ENCODE measurements at regions not wholly inside any gene's neighbourhood (a gene's known extent, or its start where the extent isn't known, plus 50 kb on each side); places are given as distances from the start of the nearest gene placed in this dataset.

- no peak for TF ChIP-seq POLR2A (IDR thresholded peaks at IDR 0.05; ENCODE audit: low read depth, low read length)
- DNase-seq (ENCODE audit: insufficient read length, low spot score) (no peak), FAIRE-seq (no peak)
Observed at GRCh38 chr5:1945606-1946005, 62.9 kb upstream of the IRX4 start.

- no peak for TF ChIP-seq POLR2A (IDR thresholded peaks at IDR 0.05; ENCODE audit: low read depth, low read length)
- DNase-seq (ENCODE audit: insufficient read length, low spot score) (no peak), FAIRE-seq (no peak)
Observed at GRCh38 chr5:1944408-1944807, 61.7 kb upstream of the IRX4 start.

DNA sequence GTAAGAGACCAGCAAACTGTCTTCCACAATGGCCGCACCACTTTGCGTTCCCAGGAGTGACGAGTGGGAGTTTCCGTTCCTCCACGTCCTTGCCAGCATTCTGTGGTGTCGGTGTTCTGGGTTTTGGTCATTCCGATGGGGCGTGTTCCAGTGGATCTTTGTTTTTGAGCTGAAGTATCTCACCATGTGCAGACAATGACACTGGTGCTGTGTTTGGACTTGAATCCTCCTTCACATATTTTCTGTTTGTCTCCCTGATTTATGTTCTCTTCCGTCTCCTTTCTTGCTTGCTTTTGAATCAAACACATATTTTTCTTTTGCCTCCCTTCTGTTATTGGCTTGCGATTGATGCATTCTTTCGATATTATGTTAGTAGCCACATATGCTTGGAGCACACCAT is 60.8 kb upstream of the IRX4 start:
- no peak for FAIRE-seq
- TF ChIP-seq POLR2A (IDR thresholded peaks at IDR 0.05; ENCODE audit: low read depth, low read length): no peak
- no peak for DNase-seq (ENCODE audit: insufficient read length, low spot score)

- TF ChIP-seq POLR2A (IDR thresholded peaks at IDR 0.05; ENCODE audit: low read depth, low read length): no peak
- FAIRE-seq: no peak
- no peak for DNase-seq (ENCODE audit: insufficient read length, low spot score)
Observed at GRCh38 chr5:1942630-1943029, 59.9 kb upstream of the IRX4 start.

- DNase-seq (ENCODE audit: insufficient read length, low spot score): no peak
- FAIRE-seq: no peak
- TF ChIP-seq POLR2A (IDR thresholded peaks at IDR 0.05; ENCODE audit: low read depth, low read length): no peak
Observed at GRCh38 chr5:1942158-1942557, 59.4 kb upstream of the IRX4 start.

DNA sequence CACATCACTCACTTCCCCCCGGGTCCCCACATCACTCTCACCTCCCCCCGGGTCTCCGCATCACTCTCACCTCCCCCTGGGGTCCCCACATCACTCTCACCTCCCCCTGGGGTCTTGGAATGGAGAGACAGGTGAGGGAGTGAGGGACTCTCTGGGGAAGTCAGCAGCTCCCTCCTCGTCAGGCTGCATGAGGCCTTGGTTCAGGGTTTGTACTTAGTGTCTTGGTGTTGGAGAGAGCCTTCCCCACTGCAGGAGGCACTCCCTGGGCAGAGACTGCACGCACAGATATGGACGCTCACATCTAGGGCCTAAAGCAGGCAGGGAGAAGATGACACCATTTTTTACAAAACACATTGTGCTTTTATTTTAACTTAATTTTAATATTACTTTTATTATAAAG is 56.5 kb upstream of the IRX4 start:
- no peak for TF ChIP-seq POLR2A (IDR thresholded peaks at IDR 0.05; ENCODE audit: low read depth, low read length)
- FAIRE-seq: no peak
- no peak for DNase-seq (ENCODE audit: insufficient read length, low spot score)

- FAIRE-seq: no peak
- no peak for DNase-seq (ENCODE audit: insufficient read length, low spot score)
- TF ChIP-seq POLR2A (IDR thresholded peaks at IDR 0.05; ENCODE audit: low read depth, low read length): no peak
Observed at GRCh38 chr5:1938310-1939000, 55.7 kb upstream of the IRX4 start.

GRCh38 chr5:1937590-1937989 is 54.9 kb upstream of the IRX4 start:
- FAIRE-seq (no peak), DNase-seq (ENCODE audit: insufficient read length, low spot score) (no peak)
- TF ChIP-seq POLR2A (IDR thresholded peaks at IDR 0.05; ENCODE audit: low read depth, low read length): no peak

DNA sequence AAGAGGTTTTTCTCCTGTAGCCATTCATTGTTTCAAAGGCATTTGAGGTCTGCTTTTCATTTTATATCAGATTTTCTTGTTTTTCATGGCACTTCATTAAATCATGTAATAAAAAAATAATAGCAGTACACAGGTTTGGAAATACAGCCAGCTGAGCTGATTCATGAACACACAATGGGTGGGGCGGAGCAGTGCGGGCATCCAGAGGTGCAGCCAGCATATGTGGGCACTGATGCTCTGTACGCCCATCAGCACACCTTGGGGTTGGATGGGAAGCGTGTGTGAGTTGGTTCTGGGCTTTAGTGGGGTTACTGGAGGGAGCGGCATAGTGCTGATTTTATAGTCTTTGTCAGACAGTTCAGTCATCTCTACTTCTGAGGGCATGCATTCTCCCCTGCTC is 54.2 kb upstream of the IRX4 start:
- no peak for FAIRE-seq
- DNase-seq (ENCODE audit: insufficient read length, low spot score): no peak
- no peak for TF ChIP-seq POLR2A (IDR thresholded peaks at IDR 0.05; ENCODE audit: low read depth, low read length)

- TF ChIP-seq POLR2A (IDR thresholded peaks at IDR 0.05; ENCODE audit: low read depth, low read length): no peak
- FAIRE-seq: no peak
Observed at GRCh38 chr5:1936413-1936812, 53.7 kb upstream of the IRX4 start.

GRCh38 chr5:1934801-1935429 is 52.2 kb upstream of the IRX4 start:
- TF ChIP-seq POLR2A (IDR thresholded peaks at IDR 0.05; ENCODE audit: low read depth, low read length): no peak
- no peak for DNase-seq (ENCODE audit: insufficient read length, low spot score)
- FAIRE-seq: no peak

More at GRCh38 chr5:1936413-1936812, 53.7 kb upstream of the IRX4 start:
- DNase-seq (ENCODE audit: insufficient read length, low spot score): no peak

DNA sequence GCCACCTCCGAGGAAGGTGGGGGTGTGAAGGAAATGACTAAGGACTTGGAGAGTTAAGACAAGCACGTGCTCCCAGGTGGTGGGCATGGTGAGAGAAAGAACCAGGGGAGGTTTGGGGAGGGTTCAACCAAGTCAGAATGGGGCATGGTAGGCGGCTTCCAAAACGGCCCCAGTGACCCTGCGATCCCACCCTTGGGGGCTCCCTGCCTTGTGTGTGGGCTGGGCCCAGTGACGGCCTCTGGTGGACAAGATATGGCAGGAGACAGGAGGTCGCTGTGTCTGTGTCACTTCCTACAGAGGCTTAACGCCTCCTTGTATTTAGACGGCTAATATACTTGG is 51.3 kb upstream of the IRX4 start:
- no peak for TF ChIP-seq POLR2A (IDR thresholded peaks at IDR 0.05; ENCODE audit: low read depth, low read length)
- FAIRE-seq: no peak
- no peak for DNase-seq (ENCODE audit: insufficient read length, low spot score)

GRCh38 chr5:1933364-1934055 is 50.8 kb upstream of the IRX4 start:
- TF ChIP-seq POLR2A (IDR thresholded peaks at IDR 0.05; ENCODE audit: low read depth, low read length): no peak
- no peak for DNase-seq (ENCODE audit: insufficient read length, low spot score)
- no peak for FAIRE-seq
